ENCODE measurements at regions not wholly inside any gene's neighbourhood (a gene's known extent, or its start where the extent isn't known, plus 50 kb on each side); places are given as distances from the start of the nearest gene placed in this dataset.

DNA sequence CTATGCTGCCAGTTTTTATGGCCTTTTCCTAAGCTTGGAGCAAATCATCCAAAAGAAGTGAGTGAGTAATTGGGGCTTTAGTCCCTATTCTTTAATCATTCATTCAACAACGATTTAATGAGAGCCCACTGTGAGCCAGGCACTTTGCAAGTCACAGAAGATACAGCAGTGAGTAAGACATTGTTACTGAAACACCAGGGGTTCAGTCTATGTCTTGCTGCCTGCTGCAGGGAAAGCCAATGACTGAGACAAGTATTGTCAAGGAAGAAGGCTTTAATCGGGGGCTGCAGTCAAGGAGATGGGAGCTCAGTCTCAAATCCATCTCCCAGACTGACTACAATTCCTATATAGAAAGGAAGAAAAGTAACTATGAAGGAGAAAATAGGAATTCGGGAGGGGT lies 228.3 kb downstream of the FAM181B start:
- no peak for TF ChIP-seq ZFP3 (CRISPR knock-in tag; IDR thresholded peaks at IDR 0.05)
- TF ChIP-seq, protein P1, sequence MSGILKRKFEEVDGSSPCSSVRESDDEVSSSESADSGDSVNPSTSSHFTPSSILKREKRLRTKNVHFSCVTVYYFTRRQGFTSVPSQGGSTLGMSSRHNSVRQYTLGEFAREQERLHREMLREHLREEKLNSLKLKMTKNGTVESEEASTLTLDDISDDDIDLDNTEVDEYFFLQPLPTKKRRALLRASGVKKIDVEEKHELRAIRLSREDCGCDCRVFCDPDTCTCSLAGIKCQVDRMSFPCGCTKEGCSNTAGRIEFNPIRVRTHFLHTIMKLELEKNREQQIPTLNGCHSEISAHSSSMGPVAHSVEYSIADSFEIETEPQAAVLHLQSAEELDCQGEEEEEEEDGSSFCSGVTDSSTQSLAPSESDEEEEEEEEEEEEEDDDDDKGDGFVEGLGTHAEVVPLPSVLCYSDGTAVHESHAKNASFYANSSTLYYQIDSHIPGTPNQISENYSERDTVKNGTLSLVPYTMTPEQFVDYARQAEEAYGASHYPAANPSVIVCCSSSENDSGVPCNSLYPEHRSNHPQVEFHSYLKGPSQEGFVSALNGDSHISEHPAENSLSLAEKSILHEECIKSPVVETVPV (CRISPR knock-in tag; IDR thresholded peaks at IDR 0.05) = no peak
- TF ChIP-seq, protein P2, sequence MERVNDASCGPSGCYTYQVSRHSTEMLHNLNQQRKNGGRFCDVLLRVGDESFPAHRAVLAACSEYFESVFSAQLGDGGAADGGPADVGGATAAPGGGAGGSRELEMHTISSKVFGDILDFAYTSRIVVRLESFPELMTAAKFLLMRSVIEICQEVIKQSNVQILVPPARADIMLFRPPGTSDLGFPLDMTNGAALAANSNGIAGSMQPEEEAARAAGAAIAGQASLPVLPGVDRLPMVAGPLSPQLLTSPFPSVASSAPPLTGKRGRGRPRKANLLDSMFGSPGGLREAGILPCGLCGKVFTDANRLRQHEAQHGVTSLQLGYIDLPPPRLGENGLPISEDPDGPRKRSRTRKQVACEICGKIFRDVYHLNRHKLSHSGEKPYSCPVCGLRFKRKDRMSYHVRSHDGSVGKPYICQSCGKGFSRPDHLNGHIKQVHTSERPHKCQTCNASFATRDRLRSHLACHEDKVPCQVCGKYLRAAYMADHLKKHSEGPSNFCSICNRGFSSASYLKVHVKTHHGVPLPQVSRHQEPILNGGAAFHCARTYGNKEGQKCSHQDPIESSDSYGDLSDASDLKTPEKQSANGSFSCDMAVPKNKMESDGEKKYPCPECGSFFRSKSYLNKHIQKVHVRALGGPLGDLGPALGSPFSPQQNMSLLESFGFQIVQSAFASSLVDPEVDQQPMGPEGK (CRISPR knock-in tag; IDR thresholded peaks at IDR 0.05; ENCODE audit: borderline replicate concordance) = no peak
- TF ChIP-seq RARB (CRISPR knock-in tag; IDR thresholded peaks at IDR 0.05) = no peak
- no peak for TF ChIP-seq ARNTL (CRISPR knock-in tag; IDR thresholded peaks at IDR 0.05; ENCODE audit: borderline replicate concordance, low read depth)
- TF ChIP-seq BACH2 (CRISPR knock-in tag; IDR thresholded peaks at IDR 0.05; ENCODE audit: borderline replicate concordance) = no peak

All from SK-N-SH treated with all-trans-retinoic acid at 6 μM for 48 hours (cell line).